Panc1 (cell line): ENCODE measurements at regions not wholly inside any gene's neighbourhood (a gene's known extent, or its start where the extent isn't known, plus 50 kb on each side); places are given as distances from the start of the nearest gene placed in this dataset.

ENCODE experiments used
- ATAC-seq: fragments of 200-7000 bp; cut with Tn5 transposase; 2 replicates; pipeline ENCODE4 v1.9.1; 2020; ENCODE audit warnings: mild to moderate bottlenecking, moderate library complexity
- BruUV-seq: library from RNA; stranded (reverse); fragments of 400-500 nt; replicated peaks from 2 replicates; lab custom pipeline; 2021; lab: Mats Ljungman, UMichigan
- CTCF ChIA-PET: fragments of 300-600 bp; sonication (Branson Sonifier 250); formaldehyde crosslinking; loops from one replicate; lab custom pipeline; 2022; ENCODE audit warnings: antibody characterized with exemption; lab: Charles Lee
- POLR2A ChIA-PET: fragments of 300-600 bp; sonication (Branson Sonifier 250); formaldehyde crosslinking; loops from one replicate; lab custom pipeline; 2022; ENCODE audit warnings: antibody characterized with exemption; lab: Charles Lee
- DNase-seq: peaks from one replicate; pipeline ENCODE4 v3.0.0-alpha.2; 2010; ENCODE audit warnings: low read depth, low spot score
- H3K27ac ChIP-seq: 2 replicates; pipeline ENCODE4 v1.5.1; 2011; ENCODE audit warnings: mild to moderate bottlenecking, low read length, inconsistent platforms
- H3K27me3 ChIP-seq: fragments of 200-500 bp; sonication (Bioruptor generic); 2 replicates; pipeline ENCODE4 v1.6.0; 2014; ENCODE audit warnings: low read length, inconsistent platforms; ENCODE audit not compliant: control insufficient read depth, insufficient read depth
- H3K36me3 ChIP-seq: fragments of 200-500 bp; sonication (Bioruptor generic); 2 replicates; pipeline ENCODE4 v1.5.1; 2014; ENCODE audit warnings: inconsistent platforms, mild to moderate bottlenecking, low read length, moderate library complexity; ENCODE audit not compliant: control insufficient read depth, insufficient read depth
- H3K4me1 ChIP-seq: 2 replicates; pipeline ENCODE4 v1.5.1; 2011; ENCODE audit warnings: inconsistent platforms, mild to moderate bottlenecking, low read length, moderate library complexity; ENCODE audit not compliant: control insufficient read depth, insufficient read depth
- H3K4me3 ChIP-seq, 2 experiments: 2 replicates each; pipeline ENCODE4 v1.5.1; 2011 to 2012; ENCODE audit warnings: low read depth in 2 of 2, low read length in 2 of 2, mild to moderate bottlenecking in 2 of 2, inconsistent platforms in 1 of 2, moderate library complexity in 1 of 2
- H3K9me3 ChIP-seq: fragments of 200-500 bp; sonication (Bioruptor generic); 2 replicates; pipeline ENCODE4 v1.5.1; 2014; ENCODE audit warnings: low read depth, mild to moderate bottlenecking, inconsistent platforms, low read length, moderate library complexity; ENCODE audit not compliant: control insufficient read depth, insufficient read depth
- POLR2AphosphoS5 ChIP-seq: IDR thresholded peaks from 2 replicates; pipeline ENCODE4 v1.6.1; 2012; ENCODE audit warnings: mild to moderate bottlenecking, low read depth, low read length, moderate library complexity
- SIN3A ChIP-seq: IDR thresholded peaks from 2 replicates; pipeline ENCODE4 v1.6.1; 2012; ENCODE audit warnings: low read depth, mild to moderate bottlenecking, low read length, moderate library complexity, borderline replicate concordance; ENCODE audit not compliant: insufficient read depth
- TCF7L2 ChIP-seq: IDR thresholded peaks from 2 replicates; pipeline ENCODE4 v1.6.1; 2011; ENCODE audit warnings: mild to moderate bottlenecking, low read depth, low read length, inconsistent platforms
- in situ Hi-C: cut with HindIII; loops from 2 replicates; pipeline ENCODE4 v1.10.0; 2016; ENCODE audit warnings: low sequenced_read_pairs, low pct_unique_long_range_greater_than_20kb
- intact Hi-C: fragments of 100-400 bp; cut with micrococcal nuclease; formaldehyde crosslinking; loops from one replicate; pipeline ENCODE4 v1.10.0; 2022; ENCODE audit not compliant: unreplicated experiment
- TF ChIP-seq, protein P1 (sequence below): fragments of 450-650 bp; IDR thresholded peaks from 2 replicates; pipeline ENCODE4 v1.5.1; 2017; ENCODE audit warnings: mild to moderate bottlenecking
- TF ChIP-seq, protein P2 (sequence below), 2 experiments: IDR thresholded peaks; 2 replicates each; pipeline ENCODE4 v1.6.1; 2011 to 2012; ENCODE audit warnings: low read depth in 2 of 2, control low read depth in 1 of 2, low read length in 1 of 2, mild to moderate bottlenecking in 1 of 2, moderate library complexity in 1 of 2; ENCODE audit not compliant: insufficient read depth in 1 of 2

DNA sequence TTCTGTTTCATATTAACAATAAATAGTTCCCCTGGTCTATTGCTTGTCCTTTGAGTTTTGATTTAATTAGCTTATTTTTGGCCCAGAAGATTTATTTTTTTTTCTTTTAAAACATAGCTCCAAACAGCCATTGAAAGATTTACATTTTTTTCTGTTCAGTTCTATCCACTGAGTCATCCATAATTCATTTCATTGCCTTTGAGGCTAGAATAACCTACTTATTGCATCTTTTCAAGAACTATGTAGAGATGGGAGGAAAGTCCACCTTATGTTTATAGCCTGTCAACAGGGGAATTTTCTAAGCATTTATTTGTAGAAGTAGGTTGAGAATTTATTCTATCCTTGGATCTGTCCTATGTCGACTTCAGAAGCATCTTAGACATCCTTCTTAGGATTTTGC lies 53.4 kb upstream of the CHD2 start:
- ChIA-PET CTCF (no interaction called here), POLR2A (interaction anchor here (0.6 kb wide), 1 partner anchor 87 kb away, joined by 13 read pairs; no protein-coding TSS in a partner anchor)
- Histone ChIP-seq H3K36me3 (no peaks in the 10 kb centered on the region), H3K4me1 (peaks cover 7% of the 10 kb centered on the region; the same call in 1 of the 2 replicates), H3K9me3 (no peaks in the 10 kb centered on the region), H3K27me3 (no peaks in the 10 kb centered on the region), H3K4me3 (no peak overlapping the region), H3K27ac (no peak overlapping the region)
- no TSS peak for BruUV-seq
- no peak for DNase-seq
- no peak for TF ChIP-seq SIN3A
- TF ChIP-seq, protein P1, sequence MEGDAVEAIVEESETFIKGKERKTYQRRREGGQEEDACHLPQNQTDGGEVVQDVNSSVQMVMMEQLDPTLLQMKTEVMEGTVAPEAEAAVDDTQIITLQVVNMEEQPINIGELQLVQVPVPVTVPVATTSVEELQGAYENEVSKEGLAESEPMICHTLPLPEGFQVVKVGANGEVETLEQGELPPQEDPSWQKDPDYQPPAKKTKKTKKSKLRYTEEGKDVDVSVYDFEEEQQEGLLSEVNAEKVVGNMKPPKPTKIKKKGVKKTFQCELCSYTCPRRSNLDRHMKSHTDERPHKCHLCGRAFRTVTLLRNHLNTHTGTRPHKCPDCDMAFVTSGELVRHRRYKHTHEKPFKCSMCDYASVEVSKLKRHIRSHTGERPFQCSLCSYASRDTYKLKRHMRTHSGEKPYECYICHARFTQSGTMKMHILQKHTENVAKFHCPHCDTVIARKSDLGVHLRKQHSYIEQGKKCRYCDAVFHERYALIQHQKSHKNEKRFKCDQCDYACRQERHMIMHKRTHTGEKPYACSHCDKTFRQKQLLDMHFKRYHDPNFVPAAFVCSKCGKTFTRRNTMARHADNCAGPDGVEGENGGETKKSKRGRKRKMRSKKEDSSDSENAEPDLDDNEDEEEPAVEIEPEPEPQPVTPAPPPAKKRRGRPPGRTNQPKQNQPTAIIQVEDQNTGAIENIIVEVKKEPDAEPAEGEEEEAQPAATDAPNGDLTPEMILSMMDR = no peak
- TF ChIP-seq TCF7L2 = no peak
- TF ChIP-seq POLR2AphosphoS5 = no peak
- TF ChIP-seq, protein P2, sequence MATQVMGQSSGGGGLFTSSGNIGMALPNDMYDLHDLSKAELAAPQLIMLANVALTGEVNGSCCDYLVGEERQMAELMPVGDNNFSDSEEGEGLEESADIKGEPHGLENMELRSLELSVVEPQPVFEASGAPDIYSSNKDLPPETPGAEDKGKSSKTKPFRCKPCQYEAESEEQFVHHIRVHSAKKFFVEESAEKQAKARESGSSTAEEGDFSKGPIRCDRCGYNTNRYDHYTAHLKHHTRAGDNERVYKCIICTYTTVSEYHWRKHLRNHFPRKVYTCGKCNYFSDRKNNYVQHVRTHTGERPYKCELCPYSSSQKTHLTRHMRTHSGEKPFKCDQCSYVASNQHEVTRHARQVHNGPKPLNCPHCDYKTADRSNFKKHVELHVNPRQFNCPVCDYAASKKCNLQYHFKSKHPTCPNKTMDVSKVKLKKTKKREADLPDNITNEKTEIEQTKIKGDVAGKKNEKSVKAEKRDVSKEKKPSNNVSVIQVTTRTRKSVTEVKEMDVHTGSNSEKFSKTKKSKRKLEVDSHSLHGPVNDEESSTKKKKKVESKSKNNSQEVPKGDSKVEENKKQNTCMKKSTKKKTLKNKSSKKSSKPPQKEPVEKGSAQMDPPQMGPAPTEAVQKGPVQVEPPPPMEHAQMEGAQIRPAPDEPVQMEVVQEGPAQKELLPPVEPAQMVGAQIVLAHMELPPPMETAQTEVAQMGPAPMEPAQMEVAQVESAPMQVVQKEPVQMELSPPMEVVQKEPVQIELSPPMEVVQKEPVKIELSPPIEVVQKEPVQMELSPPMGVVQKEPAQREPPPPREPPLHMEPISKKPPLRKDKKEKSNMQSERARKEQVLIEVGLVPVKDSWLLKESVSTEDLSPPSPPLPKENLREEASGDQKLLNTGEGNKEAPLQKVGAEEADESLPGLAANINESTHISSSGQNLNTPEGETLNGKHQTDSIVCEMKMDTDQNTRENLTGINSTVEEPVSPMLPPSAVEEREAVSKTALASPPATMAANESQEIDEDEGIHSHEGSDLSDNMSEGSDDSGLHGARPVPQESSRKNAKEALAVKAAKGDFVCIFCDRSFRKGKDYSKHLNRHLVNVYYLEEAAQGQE (IDR thresholded peaks at IDR 0.05; ENCODE audit: insufficient read depth in 1 of 2, low read depth in 2 of 2, low read length in 1 of 2) = no peak
- in situ Hi-C loops (no loop called here), intact Hi-C loops (no loop called here)
- no peak for ATAC-seq

DNA sequence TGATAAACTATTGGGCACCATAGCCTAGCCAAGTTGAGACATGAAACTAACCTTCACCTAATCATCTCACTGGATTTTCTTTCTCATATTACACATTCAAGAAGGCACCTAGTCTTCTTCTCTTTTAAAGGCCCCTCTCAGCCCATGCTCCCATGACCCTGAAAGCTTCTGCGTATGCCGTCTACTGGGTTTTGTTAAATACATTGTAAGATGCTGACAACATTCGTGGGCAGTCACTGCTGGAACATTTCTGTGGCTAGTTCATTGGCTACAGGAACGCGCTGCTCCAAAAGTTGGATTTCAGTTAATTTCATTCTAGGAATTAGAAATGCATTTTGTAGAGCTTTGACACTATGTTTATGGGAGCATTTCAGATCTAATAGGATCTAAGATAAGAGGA lies 52.3 kb upstream of the CHD2 start:
- intact Hi-C loops (no loop called here), in situ Hi-C loops (no loop called here)
- BruUV-seq = no TSS peak
- Histone ChIP-seq H3K4me1 (peaks cover 7% of the 10 kb centered on the region; the same call in 1 of the 2 replicates), H3K27ac (no peak overlapping the region), H3K9me3 (no peaks in the 10 kb centered on the region), H3K36me3 (no peaks in the 10 kb centered on the region), H3K4me3 (no peak overlapping the region), H3K27me3 (no peaks in the 10 kb centered on the region)
- ATAC-seq (no peak), DNase-seq (no peak)
- CTCF ChIA-PET = no interaction called here
- no peak for TF ChIP-seq SIN3A
- TF ChIP-seq TCF7L2 = no peak
- no peak for TF ChIP-seq POLR2AphosphoS5
- TF ChIP-seq, protein P1 = no peak
- TF ChIP-seq, protein P2 (IDR thresholded peaks at IDR 0.05; ENCODE audit: insufficient read depth in 1 of 2, low read depth in 2 of 2, low read length in 1 of 2) = no peak
- POLR2A ChIA-PET = no interaction called here
